Tibial nerve (tissue), 3 donors: ENCODE measurements at regions not wholly inside any gene's neighbourhood (a gene's known extent, or its start where the extent isn't known, plus 50 kb on each side); places are given as distances from the start of the nearest gene placed in this dataset.
"Not testable (repeated sequence)": the region's sequence is repeated elsewhere in the genome, so short reads cannot be mapped to it uniquely, and the experiment has no call there.

Experiments
- CTCF ChIP-seq, 5 experiments: fragments of 200-600 bp in 3 of 5; fragments of 450-650 bp in 2 of 5; sonication (generic) in 3 of 5; IDR thresholded peaks; one replicate each; pipeline ENCODE4 v1.5.1; 2016 to 2019; ENCODE audit warnings: antibody characterized with exemption in 5 of 5, mild to moderate bottlenecking in 3 of 5, moderate library complexity in 2 of 5
- POLR2A ChIP-seq, 2 donors: fragments of 450-650 bp; IDR thresholded peaks; one replicate each; pipeline ENCODE4 v1.6.1; 2017; ENCODE audit warnings: antibody characterized with exemption in 2 of 2, mild to moderate bottlenecking in 2 of 2, moderate library complexity in 2 of 2

GRCh38 chr22:22187863-22188262 lies 56.7 kb upstream of the VPREB1 start:
- TF ChIP-seq POLR2A, CTCF (IDR thresholded peaks at IDR 0.05): not testable (repeated sequence)
